ENCODE measurements at regions not wholly inside any gene's neighbourhood (a gene's known extent, or its start where the extent isn't known, plus 50 kb on each side); places are given as distances from the start of the nearest gene placed in this dataset.

GRCh38 chr18:10300739-10301138 lies 153.7 kb upstream of the APCDD1 start:
- in situ Hi-C loops (cut with HindIII; ENCODE audit: low pct_ligation_motif_present, low pct_unique_long_range_greater_than_20kb, low sequenced_read_pairs), result no loop called here
- no peak for DNase-seq

- DNase-seq, result no peak
- in situ Hi-C loops (cut with HindIII; ENCODE audit: low pct_ligation_motif_present, low pct_unique_long_range_greater_than_20kb, low sequenced_read_pairs), result no loop called here
Measured at GRCh38 chr18:10301831-10302483, 152.5 kb upstream of the APCDD1 start.

- DNase-seq, result no peak
- in situ Hi-C loops (cut with HindIII; ENCODE audit: low pct_ligation_motif_present, low pct_unique_long_range_greater_than_20kb, low sequenced_read_pairs), result no loop called here
Measured at GRCh38 chr18:10303171-10303570, 151.3 kb upstream of the APCDD1 start.

GRCh38 chr18:10304853-10305252 lies 149.6 kb upstream of the APCDD1 start:
- no peak for DNase-seq
- in situ Hi-C loops (cut with HindIII; ENCODE audit: low pct_ligation_motif_present, low pct_unique_long_range_greater_than_20kb, low sequenced_read_pairs), result no loop called here

- in situ Hi-C loops (cut with HindIII; ENCODE audit: low pct_ligation_motif_present, low pct_unique_long_range_greater_than_20kb, low sequenced_read_pairs), result no loop called here
- no peak for DNase-seq
Measured at GRCh38 chr18:10306779-10307178, 147.7 kb upstream of the APCDD1 start.

GRCh38 chr18:10308154-10308553 lies 146.3 kb upstream of the APCDD1 start:
- no peak for DNase-seq
- in situ Hi-C loops (cut with HindIII; ENCODE audit: low pct_ligation_motif_present, low pct_unique_long_range_greater_than_20kb, low sequenced_read_pairs), result no loop called here

- DNase-seq, result no peak
- in situ Hi-C loops (cut with HindIII; ENCODE audit: low pct_ligation_motif_present, low pct_unique_long_range_greater_than_20kb, low sequenced_read_pairs), result no loop called here
Measured at GRCh38 chr18:10310626-10311025, 143.8 kb upstream of the APCDD1 start.

- no peak for DNase-seq
- in situ Hi-C loops (cut with HindIII; ENCODE audit: low pct_ligation_motif_present, low pct_unique_long_range_greater_than_20kb, low sequenced_read_pairs), result no loop called here
Measured at GRCh38 chr18:10312326-10313015, 142.0 kb upstream of the APCDD1 start.

- no peak for DNase-seq
- in situ Hi-C loops (cut with HindIII; ENCODE audit: low pct_ligation_motif_present, low pct_unique_long_range_greater_than_20kb, low sequenced_read_pairs), result no loop called here
Measured at GRCh38 chr18:10313016-10313342, 141.5 kb upstream of the APCDD1 start.

GRCh38 chr18:10314066-10314465 lies 140.4 kb upstream of the APCDD1 start:
- DNase-seq, result no peak
- in situ Hi-C loops (cut with HindIII; ENCODE audit: low pct_ligation_motif_present, low pct_unique_long_range_greater_than_20kb, low sequenced_read_pairs), result no loop called here

- no peak for DNase-seq
- in situ Hi-C loops (cut with HindIII; ENCODE audit: low pct_ligation_motif_present, low pct_unique_long_range_greater_than_20kb, low sequenced_read_pairs), result no loop called here
Measured at GRCh38 chr18:10315522-10315921, 138.9 kb upstream of the APCDD1 start.

- no peak for DNase-seq
- in situ Hi-C loops (cut with HindIII; ENCODE audit: low pct_ligation_motif_present, low pct_unique_long_range_greater_than_20kb, low sequenced_read_pairs), result no loop called here
Measured at GRCh38 chr18:10316778-10317177, 137.7 kb upstream of the APCDD1 start.

- in situ Hi-C loops (cut with HindIII; ENCODE audit: low pct_ligation_motif_present, low pct_unique_long_range_greater_than_20kb, low sequenced_read_pairs), result no loop called here
- no peak for DNase-seq
Measured at GRCh38 chr18:10317864-10318690, 136.4 kb upstream of the APCDD1 start.

GRCh38 chr18:10318691-10318970 lies 135.8 kb upstream of the APCDD1 start:
- no peak for DNase-seq
- in situ Hi-C loops (cut with HindIII; ENCODE audit: low pct_ligation_motif_present, low pct_unique_long_range_greater_than_20kb, low sequenced_read_pairs), result no loop called here

GRCh38 chr18:10319026-10319425 lies 135.4 kb upstream of the APCDD1 start:
- DNase-seq, result no peak
- in situ Hi-C loops (cut with HindIII; ENCODE audit: low pct_ligation_motif_present, low pct_unique_long_range_greater_than_20kb, low sequenced_read_pairs), result no loop called here

- in situ Hi-C loops (cut with HindIII; ENCODE audit: low pct_ligation_motif_present, low pct_unique_long_range_greater_than_20kb, low sequenced_read_pairs), result no loop called here
- no peak for DNase-seq
Measured at GRCh38 chr18:10319914-10320600, 134.4 kb upstream of the APCDD1 start.

GRCh38 chr18:10320791-10321190 lies 133.6 kb upstream of the APCDD1 start:
- in situ Hi-C loops (cut with HindIII; ENCODE audit: low pct_ligation_motif_present, low pct_unique_long_range_greater_than_20kb, low sequenced_read_pairs), result no loop called here
- DNase-seq, result no peak

GRCh38 chr18:10321576-10321975 lies 132.9 kb upstream of the APCDD1 start:
- DNase-seq, result no peak
- in situ Hi-C loops (cut with HindIII; ENCODE audit: low pct_ligation_motif_present, low pct_unique_long_range_greater_than_20kb, low sequenced_read_pairs), result no loop called here

GRCh38 chr18:10322004-10322403 lies 132.4 kb upstream of the APCDD1 start:
- in situ Hi-C loops (cut with HindIII; ENCODE audit: low pct_ligation_motif_present, low pct_unique_long_range_greater_than_20kb, low sequenced_read_pairs), result no loop called here

More at GRCh38 chr18:10322004-10322403, 132.4 kb upstream of the APCDD1 start:
- no peak for DNase-seq

All from ACHN (cell line).